MCF 10A (cell line): ENCODE measurements at regions not wholly inside any gene's neighbourhood (a gene's known extent, or its start where the extent isn't known, plus 50 kb on each side); places are given as distances from the start of the nearest gene placed in this dataset.

Source experiments
- BruUV-seq: library from RNA; stranded (reverse); fragments of 400-500 nt; replicated peaks from 2 replicates; lab custom pipeline; 2021; lab: Mats Ljungman, UMichigan
- CTCF ChIA-PET: fragments of 300-600 bp; sonication (Branson Sonifier 250); formaldehyde crosslinking; extraction: SDS; loops from one replicate; lab custom pipeline; 2021; ENCODE audit warnings: antibody characterized with exemption, inconsistent platforms; lab: Yijun Ruan, JAX
- POLR2A ChIA-PET: fragments of 300-600, 350-650 bp; sonication (Branson Sonifier 250); formaldehyde crosslinking; extraction: SDS; loops from one replicate; lab custom pipeline; 2020; ENCODE audit warnings: antibody characterized with exemption, inconsistent platforms; lab: Yijun Ruan, JAX
- DNase-seq: peaks from one replicate; pipeline ENCODE4 v3.0.0-alpha.2; 2018; ENCODE audit not compliant: unreplicated experiment
- H3K27ac Mint-ChIP-seq: one replicate; pipeline ENCODE4 v1.8.0; 2022; ENCODE audit warnings: mild to moderate bottlenecking, low read depth, mixed read lengths; ENCODE audit not compliant: unreplicated experiment
- H3K27me3 Mint-ChIP-seq: one replicate; pipeline ENCODE4 v1.8.0; 2022; ENCODE audit warnings: mixed read lengths; ENCODE audit not compliant: insufficient read depth, unreplicated experiment
- H3K36me3 Mint-ChIP-seq: one replicate; pipeline ENCODE4 v1.8.0; 2022; ENCODE audit warnings: mild to moderate bottlenecking, moderate library complexity, mixed read lengths; ENCODE audit not compliant: insufficient read depth, unreplicated experiment
- H3K4me1 Mint-ChIP-seq: one replicate; pipeline ENCODE4 v1.8.0; 2022; ENCODE audit warnings: mixed read lengths; ENCODE audit not compliant: insufficient read depth, unreplicated experiment
- H3K4me3 Mint-ChIP-seq: one replicate; pipeline ENCODE4 v1.8.0; 2022; ENCODE audit warnings: mild to moderate bottlenecking, moderate library complexity, mixed read lengths; ENCODE audit not compliant: unreplicated experiment
- H3K9me3 Mint-ChIP-seq: one replicate; pipeline ENCODE4 v1.8.0; 2022; ENCODE audit warnings: mixed read lengths; ENCODE audit not compliant: unreplicated experiment
- CTCF ChIP-seq: fragments of 200-600 bp; IDR thresholded peaks from one replicate; pipeline ENCODE4 v1.8.0; 2022; ENCODE audit warnings: antibody characterized with exemption, mild to moderate bottlenecking; ENCODE audit not compliant: unreplicated experiment
- intact Hi-C: fragments of 100-400 bp; cut with micrococcal nuclease; formaldehyde crosslinking; loops from 2 replicates; pipeline ENCODE4 v1.14.1; 2022

GRCh38 chr10:44087403-44087802 lies 297.5 kb downstream of the CXCL12 start:
- Mint-ChIP-seq H3K36me3 (no peaks in the 10 kb centered on the region), H3K27ac (no peak overlapping the region), H3K4me1 (no peaks in the 10 kb centered on the region), H3K27me3 (peaks cover 9% of the 10 kb centered on the region), H3K9me3 (no peaks in the 10 kb centered on the region), H3K4me3 (no peak overlapping the region)
- no peak for TF ChIP-seq CTCF
- intact Hi-C loops: no loop called here
- BruUV-seq: no TSS peak
- ChIA-PET CTCF (no interaction called here), POLR2A (no interaction called here)
- no peak for DNase-seq

GRCh38 chr10:44083719-44084400 lies 301.0 kb downstream of the CXCL12 start:
- no peaks in the 10 kb centered on the region for H3K4me1 Mint-ChIP-seq
- H3K4me3 Mint-ChIP-seq: no peak overlapping the region
- DNase-seq: no peak
- intact Hi-C loops: no loop called here
- TF ChIP-seq CTCF: no peak
- peaks cover 7% of the 10 kb centered on the region for H3K9me3 Mint-ChIP-seq
- no TSS peak for BruUV-seq
- H3K27ac Mint-ChIP-seq: no peak overlapping the region
- no peaks in the 10 kb centered on the region for H3K36me3 Mint-ChIP-seq
- CTCF ChIA-PET: no interaction called here
- POLR2A ChIA-PET: no interaction called here
- peaks cover 10% of the 10 kb centered on the region for H3K27me3 Mint-ChIP-seq

- Mint-ChIP-seq H3K4me1 (no peaks in the 10 kb centered on the region), H3K36me3 (no peaks in the 10 kb centered on the region), H3K4me3 (no peak overlapping the region), H3K9me3 (no peaks in the 10 kb centered on the region), H3K27me3 (no peaks in the 10 kb centered on the region), H3K27ac (no peak overlapping the region)
- peak; percentile 4 for DNase-seq
- intact Hi-C loops: no loop called here
- ChIA-PET POLR2A (no interaction called here), CTCF (interaction anchor here (0.7 kb wide), 1 partner anchor 823 kb away, joined by 4 read pairs; no protein-coding TSS in a partner anchor)
- no TSS peak for BruUV-seq
- TF ChIP-seq CTCF: no peak
Observed at GRCh38 chr10:44071479-44071878, 313.4 kb downstream of the CXCL12 start.

GRCh38 chr10:44070282-44070681 lies 314.6 kb downstream of the CXCL12 start:
- no peaks in the 10 kb centered on the region for H3K9me3 Mint-ChIP-seq
- intact Hi-C loops: no loop called here
- no peak overlapping the region for H3K4me3 Mint-ChIP-seq
- H3K27ac Mint-ChIP-seq: no peak overlapping the region
- no peaks in the 10 kb centered on the region for H3K27me3 Mint-ChIP-seq
- H3K4me1 Mint-ChIP-seq: no peaks in the 10 kb centered on the region
- no peaks in the 10 kb centered on the region for H3K36me3 Mint-ChIP-seq
- no peak for TF ChIP-seq CTCF
- no TSS peak for BruUV-seq
- POLR2A ChIA-PET: no interaction called here
- no peak for DNase-seq
- CTCF ChIA-PET: no interaction called here
